GM19351 (cell line): ENCODE measurements at regions not wholly inside any gene's neighbourhood (a gene's known extent, or its start where the extent isn't known, plus 50 kb on each side); places are given as distances from the start of the nearest gene placed in this dataset.
"Not testable (repeated sequence)": the region's sequence is repeated elsewhere in the genome, so short reads cannot be mapped to it uniquely, and the experiment has no call there.

Experiments
- ATAC-seq: cut with Tn5 transposase; IDR thresholded peaks from one replicate; pipeline ENCODE4 v1.9.1; 2021; ENCODE audit warnings: mild to moderate bottlenecking, moderate library complexity; ENCODE audit not compliant: unreplicated experiment

DNA sequence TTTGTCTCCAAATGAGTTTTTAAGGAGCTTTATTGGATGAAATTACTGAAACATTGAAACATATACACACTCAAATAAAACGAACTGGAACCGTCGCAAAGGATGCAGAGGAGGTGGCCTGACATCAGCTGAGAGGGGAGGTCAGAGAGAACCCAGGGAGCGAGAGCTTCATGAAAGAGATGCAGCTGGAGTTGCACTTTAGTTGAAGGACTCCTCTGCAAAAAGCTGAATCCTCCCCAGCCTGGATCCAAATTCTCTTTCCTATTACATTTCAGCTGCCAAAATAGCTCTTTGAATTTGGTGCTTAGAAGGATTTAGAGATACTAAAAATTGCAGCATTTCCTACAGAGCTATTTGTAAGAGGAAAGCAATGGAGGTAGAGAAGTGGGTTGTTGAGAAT, 140.0 kb upstream of the DPP6 start:
- no peak for ATAC-seq

DNA sequence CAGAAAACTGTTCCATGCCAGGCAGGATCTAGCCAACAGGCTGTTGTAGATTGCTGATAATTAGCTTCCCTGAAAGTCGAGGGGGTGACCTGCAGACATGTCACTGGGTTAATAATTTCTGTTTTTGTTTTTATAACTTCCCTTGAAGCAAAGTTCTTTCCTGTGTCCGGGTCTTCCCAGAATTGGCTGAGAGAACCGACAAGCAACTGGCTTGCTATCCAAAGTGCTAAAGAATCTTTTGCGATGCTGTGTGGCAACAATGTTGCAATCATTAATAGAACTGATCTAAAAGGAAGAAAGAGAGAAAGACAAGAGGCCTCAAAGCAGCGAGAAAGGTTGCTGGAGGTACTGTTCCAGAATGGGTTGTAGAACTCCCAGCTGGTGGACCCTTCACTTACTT, 132.1 kb upstream of the DPP6 start:
- no peak for ATAC-seq

DNA sequence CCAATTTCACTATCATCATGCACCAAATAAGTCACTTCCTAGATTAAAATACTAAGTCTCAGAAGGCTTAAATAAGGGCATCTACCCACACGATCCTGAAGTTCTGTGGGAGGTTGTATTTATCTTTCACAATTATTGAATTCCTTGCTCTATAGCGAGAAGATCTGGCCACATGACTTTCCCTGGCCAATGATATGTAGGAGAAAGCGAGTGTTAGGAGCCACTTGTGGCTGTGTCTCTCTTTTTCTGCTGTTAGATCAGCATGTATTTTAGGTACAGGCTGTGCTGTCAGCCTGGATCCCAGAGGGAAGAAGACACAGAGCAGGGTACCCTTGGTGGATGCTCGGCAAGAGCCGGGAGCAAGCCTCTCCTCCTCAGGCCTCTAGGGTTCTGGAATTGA, 131.3 kb upstream of the DPP6 start:
- no peak for ATAC-seq

DNA sequence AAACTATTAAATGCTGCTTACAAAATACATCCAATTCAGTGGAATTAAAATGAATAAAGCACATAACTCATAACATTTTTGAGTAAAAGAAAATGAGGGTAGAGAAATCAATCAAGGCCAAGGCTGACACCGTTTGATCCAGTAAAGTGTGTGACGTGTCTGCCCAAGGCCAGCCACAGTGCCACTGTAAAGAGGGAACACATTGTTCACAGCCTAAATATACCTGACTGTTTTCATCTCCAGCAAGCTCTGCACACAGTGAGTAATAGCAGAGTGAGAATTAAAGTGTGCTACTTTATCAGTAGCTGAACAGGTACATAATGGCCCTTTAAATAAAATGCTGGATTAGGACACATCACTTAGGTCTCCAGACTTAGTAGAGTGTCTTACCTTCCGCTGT, 130.8 kb upstream of the DPP6 start:
- no peak for ATAC-seq

DNA sequence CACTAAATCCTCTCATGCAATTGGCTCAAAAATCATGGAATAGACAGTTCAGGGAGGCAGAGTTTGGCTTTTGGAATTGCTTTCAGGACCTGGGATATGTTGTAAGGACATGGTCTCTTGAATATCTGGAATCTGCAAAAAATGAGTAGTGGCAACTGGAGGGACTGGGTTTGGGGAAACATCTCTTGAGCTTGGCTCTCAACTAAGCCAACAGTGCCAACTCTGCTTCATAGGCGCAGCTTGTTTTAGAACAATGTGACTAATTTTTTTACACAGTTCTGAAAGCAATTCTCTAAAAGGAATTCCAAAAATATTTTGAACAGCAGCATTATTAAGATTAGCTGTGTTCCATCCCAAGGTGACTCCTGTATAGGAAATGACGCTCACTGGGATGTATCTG, 121.5 kb upstream of the DPP6 start:
- no peak for ATAC-seq

DNA sequence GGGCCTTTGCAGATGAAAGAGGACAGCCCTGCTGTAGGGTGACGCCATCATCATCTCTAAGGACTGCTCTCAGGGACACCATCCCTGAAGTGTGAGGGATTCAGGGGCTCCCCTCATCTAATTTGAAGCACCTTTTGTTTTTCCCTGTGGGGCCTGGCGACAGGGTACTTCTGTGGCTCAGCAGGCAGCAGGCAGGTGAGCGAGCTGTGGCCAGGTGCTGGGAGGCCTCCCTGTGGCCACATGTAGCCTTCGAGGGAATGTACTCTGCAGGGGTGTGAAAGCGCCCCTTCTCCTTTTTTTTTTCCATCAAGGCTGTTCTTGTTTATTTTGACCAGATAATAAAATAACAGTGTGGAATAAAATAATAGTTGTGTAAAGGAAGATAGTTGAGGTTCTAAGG, 118.2 kb upstream of the DPP6 start:
- no peak for ATAC-seq

DNA sequence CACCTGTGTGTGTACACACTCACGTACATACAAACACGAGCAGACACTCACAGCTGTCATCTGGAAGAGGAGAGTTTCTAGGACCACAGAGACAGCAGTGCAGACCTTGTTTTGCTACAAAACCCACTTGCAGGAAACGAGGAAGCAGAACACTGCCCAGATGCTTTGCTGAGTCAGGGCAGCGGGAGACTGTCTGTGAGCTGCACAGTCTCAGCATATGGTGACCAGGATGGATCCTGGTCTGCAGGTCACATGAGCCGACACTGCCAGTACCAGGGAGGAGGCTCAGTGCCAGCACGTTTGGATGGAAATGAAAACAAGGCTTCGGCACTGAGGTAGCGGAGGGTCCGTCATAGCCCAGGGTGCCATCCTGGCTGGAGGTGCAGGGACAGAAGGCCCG, 117.6 kb upstream of the DPP6 start:
- no peak for ATAC-seq

DNA sequence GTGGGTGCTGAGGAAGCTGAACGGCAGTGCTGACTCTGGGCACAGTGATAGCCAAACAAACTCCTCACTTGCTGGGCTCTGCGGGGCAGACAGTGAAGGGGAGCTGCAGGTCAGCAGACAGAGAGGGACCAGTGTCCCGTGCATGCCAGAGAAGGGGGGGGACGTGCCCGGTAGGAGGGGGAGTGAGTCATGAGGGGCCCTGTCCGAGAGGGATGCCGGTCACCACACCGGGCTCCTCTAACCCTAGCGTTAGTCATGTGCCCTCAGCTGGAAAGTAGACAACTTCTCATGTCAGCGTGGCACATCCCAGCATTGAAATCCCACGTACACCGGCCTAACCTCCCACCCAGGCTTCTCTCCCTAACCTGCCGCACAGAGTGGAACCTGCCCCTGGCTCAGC, 117.1 kb upstream of the DPP6 start:
- no peak for ATAC-seq

DNA sequence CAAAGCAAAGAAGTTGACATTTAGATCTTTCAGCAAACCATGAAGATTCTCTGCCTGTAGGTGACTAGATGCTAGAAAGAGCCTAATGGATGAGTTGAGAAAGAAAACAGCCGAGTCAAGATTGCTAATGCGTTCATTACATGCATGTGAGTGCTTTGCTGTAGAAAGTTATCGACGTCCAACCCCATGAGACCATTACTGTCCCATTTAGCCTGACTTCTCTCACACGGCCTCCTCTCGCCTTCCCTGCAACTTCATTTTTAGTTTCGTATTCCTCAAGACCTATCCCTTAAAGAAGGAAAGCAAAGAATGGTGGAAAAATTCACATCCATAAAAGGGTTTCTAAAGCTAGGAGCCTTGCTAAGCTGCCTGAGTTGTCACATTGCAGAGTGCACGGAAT, 113.7 kb upstream of the DPP6 start:
- ATAC-seq = no peak

DNA sequence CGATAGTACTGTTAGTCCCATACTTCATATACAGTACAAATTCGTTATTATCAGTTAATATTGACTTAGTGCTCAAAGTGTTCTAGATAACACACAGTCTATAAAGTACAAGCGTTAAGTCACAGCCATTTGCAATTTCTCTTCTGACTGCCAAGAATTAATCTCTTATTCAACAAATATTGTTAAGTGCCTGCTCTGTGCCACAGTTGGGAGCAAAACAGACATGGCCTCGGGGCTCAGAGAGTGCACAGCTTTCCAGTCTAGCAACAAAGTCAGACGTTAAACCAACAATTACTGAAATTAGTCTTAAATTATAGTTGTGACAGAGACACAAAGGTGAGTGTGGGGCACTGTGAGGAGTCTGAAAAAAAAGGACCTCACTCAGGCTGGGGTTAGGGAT, 113.0 kb upstream of the DPP6 start:
- ATAC-seq = no peak

DNA sequence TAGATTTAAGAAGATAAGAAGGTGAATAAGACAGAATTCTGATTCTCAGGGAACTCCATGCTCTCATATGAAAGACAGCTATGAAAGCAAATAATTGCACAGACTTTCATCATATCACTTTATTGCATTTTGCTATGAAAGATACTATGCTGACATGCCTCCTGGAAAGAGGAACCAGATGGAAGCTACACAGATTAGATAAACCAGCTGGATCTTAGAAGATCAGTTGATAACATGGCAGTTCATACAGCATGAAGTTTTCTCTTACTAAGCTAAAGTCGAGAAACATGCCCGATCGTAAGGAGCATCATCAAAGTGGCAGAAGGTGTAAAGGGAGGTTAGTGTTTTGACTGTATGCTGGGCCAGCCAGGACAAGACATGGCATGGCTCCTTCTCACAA, 112.5 kb upstream of the DPP6 start:
- no peak for ATAC-seq

DNA sequence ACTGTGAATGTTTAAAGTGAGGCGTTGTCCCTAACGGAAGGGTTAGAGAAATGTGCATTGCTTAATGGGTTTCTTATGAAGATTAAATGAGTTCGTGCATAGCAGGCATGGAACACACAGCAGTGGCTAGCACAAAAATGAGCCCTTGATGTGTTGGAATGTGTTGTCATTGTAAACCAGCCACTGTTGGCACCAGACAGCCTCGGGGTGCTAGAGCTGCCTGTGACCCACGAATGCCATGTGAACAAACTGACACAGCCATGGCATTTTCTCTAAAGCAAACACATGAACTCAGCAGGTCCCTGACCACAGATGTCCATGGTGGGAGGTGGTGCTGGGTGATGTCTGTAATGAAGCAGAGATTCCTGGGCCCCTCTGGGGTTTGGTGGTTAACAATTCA, 111.1 kb upstream of the DPP6 start:
- no peak for ATAC-seq

DNA sequence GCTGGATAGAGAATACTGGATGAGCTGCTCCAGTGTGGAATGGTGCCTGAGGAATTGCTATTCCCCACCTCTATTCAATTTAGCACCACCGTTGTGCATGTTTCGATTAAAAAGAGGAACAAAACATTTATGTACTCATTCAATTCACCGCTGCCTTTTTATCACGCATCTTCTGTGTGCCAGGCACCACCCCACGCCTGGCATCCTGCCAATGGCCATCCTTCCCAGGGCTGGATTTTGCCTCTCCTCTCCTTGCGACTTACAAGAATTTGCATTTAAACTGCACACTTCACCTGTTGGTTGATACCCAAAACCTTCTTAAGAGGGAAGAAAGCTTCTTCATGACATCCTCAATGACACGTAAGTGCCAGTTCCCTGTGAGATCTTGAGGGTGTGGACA, 110.2 kb upstream of the DPP6 start:
- no peak for ATAC-seq

DNA sequence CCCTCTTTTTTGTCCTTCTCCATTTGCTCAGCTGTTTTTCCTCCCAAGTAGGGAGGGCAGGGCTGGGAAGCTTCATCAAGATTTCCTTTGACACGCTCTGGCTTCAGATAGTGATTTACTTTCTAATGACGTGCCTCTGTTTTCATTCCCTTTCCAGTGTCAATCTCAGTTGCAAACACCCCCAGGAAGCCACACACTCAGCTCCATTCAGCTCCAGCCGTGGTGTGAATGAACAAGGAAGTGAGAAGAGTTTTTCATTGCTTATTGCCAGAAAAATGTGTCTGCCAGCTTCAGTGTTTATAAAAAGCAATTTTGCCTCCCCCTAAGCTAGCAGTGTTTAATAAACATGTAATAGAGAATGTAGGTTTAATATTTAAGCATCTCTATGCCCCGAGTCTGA, 108.7 kb upstream of the DPP6 start:
- no peak for ATAC-seq

DNA sequence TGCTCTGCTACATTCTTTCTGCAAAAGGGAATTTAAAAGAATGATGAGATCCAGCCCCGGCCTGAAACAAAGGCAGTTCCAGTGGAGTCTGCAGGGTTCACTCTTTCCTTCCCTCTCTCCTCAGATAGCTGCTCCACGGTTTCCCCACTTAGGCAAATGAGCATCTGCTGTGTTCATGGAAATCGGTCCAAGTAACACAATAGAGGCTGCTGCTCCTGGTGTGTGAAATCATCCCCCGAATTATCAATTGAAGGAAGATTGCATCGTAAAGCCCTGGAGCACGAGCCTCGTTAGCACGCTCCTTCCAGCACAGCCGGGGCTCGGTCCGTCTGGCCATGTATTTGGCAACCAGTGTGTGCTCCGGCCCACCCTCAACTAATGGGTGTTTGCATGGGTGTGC, 108.3 kb upstream of the DPP6 start:
- no peak for ATAC-seq

DNA sequence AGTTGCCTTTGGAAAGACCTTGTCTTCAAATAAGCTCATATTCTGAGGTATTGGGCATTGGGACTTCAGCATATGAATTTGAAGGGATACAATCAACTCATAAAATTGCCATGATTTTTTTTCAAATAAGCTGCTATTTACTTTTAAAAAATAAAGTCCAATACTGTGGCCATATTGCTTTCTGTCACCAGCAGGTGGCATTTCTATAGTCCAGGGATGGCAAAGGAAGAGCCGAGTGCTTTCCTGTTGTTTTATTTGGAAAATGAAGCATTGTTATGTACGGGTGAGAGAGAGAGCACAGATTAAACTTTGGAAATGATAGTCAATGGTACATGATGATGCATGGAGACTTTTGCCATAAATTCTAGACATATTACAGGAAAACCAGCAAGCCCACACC, 104.1 kb upstream of the DPP6 start:
- no peak for ATAC-seq

DNA sequence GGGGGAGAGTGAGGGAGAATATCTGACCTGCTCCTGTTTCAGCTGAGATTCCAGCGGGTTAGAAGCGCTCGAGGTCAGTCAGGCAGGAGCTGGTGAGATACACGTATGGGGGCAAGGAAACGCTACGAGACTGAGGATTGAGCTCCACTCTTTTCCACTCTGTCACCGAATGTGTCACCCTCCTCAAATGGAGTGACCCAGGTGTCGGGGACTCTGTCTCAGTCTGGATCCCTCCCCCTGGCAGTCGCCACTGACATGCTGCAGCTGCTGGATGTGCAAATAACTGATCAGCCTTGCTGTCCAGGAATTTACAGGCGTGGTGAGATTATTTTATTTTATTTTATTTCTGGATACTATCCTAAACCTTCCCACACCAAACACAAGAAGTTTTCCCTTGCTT, 100.9 kb upstream of the DPP6 start:
- ATAC-seq = no peak

DNA sequence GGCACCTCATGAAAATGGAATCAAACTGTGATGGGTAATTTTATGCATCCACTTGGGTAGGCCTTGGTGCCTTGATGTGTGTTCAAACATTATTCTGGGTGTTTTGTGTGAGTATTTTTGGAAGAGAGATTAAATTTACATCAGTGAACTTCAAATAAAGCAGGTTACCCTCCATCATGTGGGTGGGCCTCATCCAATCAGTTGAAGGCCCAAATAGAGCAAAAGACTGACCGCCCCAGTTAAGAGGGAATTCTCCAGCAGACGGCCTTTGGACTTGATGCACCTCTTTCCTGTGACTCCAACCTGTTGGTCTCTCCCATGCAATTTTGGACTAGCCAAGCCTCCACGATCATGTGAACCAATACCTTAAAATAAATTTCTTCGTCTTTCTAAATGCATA, 97.7 kb upstream of the DPP6 start:
- ATAC-seq = no peak

DNA sequence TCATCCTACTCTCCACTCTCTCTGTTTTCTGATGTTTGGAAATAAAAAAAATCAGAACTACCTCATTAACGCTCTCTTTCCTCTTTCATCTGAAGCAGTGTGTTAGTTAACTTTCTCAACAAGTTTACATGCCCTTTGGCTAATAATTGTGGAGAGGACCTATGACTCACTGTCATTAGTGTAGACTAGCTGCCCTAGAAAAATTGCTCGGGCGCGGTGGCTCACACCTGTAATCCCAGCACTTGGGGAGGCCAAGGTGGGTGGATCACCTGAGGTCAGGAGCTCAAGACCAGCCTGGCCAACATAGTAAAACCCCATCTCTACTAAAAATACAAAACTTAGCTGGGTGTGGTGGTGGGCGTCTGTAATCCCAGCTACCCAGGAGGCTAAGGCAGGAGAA, 94.5 kb upstream of the DPP6 start:
- not testable (repeated sequence) for ATAC-seq

DNA sequence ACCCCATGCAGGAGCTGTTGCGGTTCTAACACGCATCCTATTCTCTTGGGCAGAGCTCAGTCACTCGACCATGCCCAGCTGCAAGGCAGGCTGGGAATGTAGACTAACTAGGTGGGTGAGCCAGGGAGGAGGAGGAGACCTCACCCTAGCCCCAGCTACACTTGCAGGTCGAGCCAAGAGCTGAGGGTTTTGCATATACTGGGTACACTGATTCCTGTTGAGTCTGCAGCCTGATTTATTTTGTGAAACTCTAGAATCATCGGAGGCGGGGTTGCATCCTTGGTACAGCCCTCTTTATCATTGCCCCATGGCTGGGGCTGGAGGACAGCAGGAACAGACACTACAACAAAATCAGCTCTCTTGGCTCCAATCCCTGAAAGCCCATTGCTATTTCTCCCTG, 93.8 kb upstream of the DPP6 start:
- ATAC-seq = not testable (repeated sequence)

DNA sequence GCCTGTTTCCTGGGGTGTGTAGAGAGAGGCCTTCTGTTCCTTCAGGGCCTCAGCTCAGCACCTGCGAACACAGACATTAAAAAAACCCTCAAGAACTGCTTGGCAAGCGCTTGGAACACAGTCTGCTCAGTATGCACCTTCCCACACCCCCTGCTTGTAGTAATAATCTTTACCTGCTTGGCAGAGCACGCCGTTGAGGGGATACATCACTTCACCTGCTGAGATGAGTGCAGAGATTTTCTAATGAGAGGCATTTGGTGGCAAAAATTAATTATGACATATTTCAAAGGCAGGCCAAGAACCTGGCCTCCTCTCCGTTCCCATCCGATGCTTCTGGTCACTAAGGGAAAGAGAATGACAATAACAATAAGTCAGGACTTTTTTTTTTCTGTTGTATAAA, 93.4 kb upstream of the DPP6 start:
- ATAC-seq = not testable (repeated sequence)

DNA sequence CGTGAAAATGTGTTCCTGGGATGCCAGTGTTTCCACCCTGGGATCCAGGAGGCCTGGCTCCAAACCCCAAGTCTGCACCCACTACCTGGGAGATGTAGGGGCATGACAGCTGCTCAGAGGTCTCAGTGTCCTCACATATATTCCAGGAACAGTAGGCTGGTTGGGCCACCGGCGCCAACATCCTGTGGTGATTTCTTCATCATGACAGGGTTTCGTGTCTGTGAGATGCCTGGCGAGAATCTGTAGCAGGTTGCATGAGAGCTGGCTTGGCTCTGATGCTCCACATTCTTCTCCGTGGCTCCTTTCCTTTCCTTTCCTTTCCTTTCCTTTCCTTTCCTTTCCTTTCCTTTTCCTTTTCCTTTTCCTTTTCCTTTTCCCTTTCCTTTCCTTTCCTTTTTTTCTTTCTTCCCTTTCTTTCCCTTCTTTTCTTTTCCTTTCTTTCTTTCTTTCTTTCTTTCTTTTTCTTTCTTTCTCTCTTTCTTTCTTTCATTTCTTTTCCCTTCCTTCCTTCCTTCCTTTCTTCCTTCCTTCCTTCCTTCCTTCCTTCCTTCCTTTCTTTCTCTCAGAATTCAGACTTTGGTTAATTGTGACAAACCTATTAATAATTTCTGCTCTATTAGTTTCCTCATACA, 87.6 kb upstream of the DPP6 start:
- ATAC-seq = not testable (repeated sequence)

DNA sequence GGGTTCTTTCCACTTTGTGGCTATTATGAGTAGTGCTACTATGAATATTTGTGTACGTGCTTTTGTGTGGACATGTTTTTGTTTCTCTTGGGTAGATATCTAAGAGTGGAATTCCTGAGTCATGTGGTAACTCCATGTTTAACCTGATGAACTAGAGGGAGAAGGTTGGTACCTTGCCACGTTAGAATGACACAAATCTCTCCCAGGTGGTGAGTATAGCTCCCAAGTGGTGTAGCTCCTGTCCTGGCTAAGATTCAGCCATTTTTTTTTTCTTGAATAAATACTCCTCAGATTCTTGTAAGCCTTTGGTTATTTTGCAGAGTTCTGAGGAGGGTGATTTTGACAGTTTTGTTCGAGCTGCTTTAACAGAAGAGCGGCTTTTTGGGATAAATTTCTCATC, 83.2 kb upstream of the DPP6 start:
- not testable (repeated sequence) for ATAC-seq

DNA sequence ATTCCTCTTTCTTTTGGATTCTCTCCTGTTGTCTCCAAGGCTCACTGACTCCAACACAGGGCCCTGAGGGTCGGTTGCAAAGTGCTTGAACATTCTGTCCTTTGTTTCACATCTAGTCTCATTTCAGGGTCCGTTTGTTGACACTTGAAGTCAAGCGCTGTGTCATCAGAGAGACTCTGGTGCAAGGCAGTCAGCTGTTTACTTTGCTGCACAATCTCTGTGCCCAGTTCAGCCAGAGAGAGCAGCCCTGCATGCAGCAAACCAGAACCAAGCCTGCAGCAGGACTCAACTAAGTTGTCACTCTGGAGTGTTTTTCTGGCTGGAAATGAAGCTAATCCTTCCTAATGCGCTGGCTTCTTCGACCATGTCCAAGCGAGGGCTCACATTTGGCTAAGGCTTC, 77.6 kb upstream of the DPP6 start:
- not testable (repeated sequence) for ATAC-seq
